NCI-H2196 treated with DMSO at 0.1 percent for 48 hours (cell line): ENCODE measurements at regions not wholly inside any gene's neighbourhood (a gene's known extent, or its start where the extent isn't known, plus 50 kb on each side); places are given as distances from the start of the nearest gene placed in this dataset.
A peak's percentile ranks its signal among the peaks of the same experiment; 100 is the strongest.
"Not testable (repeated sequence)": the region's sequence is repeated elsewhere in the genome, so short reads cannot be mapped to it uniquely, and the experiment has no call there.

Source experiments
- DNase-seq: peaks from one replicate; lab custom pipeline; 2025; ENCODE audit not compliant: unreplicated experiment; lab: John Stamatoyannopoulos, UW

DNA sequence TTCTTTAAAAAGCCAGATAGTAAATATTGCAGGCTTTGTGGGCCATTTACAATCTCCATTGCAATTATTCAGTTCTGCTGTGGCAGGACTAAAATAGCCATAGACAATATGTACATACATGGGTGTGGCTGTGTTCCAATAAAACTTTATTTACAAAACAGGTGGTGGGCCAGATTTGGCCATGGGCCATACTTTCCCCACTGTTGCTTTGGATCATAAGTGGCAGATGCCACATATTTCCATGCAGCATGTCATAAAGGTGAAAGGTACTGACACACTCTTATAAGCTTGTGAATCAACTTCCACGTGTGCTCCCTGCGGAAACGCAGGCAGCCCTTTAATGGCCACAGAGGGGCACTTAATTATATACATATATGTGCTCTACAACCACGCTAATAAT, 244.4 kb upstream of the FOXN3 start:
- DNase-seq = no peak

GRCh38 chr14:89660625-89661233, 243.7 kb upstream of the FOXN3 start:
- DNase-seq = not testable (repeated sequence)

DNA sequence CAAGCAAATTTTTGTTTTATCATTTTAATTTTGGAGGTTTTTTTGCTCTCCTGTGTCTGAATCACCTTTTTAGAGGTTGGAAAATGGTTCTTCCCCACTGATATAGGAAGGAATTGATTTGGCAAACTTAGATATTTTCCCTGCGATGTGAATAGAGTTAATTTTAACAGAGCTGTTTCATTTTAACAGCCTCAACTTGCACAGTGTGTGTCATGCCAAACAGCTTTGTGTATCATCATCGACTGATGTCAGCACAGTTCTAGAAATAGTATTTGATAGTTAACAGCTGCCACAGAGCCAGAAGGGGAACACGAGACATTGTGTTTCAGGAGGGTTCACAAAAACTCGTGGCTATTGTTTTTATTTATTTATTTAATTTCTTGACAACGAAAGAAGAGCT, 243.1 kb upstream of the FOXN3 start:
- DNase-seq = no peak

- no peak for DNase-seq
Observed at GRCh38 chr14:89658977-89659670, 242.1 kb upstream of the FOXN3 start.

DNA sequence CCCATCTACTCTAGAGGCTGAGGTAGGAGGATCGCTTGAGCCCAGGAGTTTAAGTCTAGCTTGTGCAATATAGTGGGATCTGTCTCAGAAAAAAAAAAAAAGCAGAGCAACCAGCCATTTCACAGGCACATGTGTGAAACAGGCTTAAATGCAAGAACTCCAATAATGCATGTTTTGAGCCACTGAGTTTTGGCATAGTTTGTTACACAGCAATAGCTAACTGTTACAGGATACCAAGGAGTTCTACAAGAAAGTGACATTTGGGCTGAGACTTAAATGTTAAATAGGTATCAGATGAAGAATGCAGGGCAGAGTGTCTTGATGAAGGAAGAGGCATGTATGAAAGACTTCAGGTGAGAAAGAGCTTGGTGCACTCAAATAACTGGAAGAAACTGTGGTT, 240.0 kb upstream of the FOXN3 start:
- DNase-seq = no peak

GRCh38 chr14:89654998-89655397, 238.0 kb upstream of the FOXN3 start:
- peak; percentile 25 for DNase-seq

- DNase-seq = no peak
Observed at GRCh38 chr14:89652352-89652751, 235.3 kb upstream of the FOXN3 start.

DNA sequence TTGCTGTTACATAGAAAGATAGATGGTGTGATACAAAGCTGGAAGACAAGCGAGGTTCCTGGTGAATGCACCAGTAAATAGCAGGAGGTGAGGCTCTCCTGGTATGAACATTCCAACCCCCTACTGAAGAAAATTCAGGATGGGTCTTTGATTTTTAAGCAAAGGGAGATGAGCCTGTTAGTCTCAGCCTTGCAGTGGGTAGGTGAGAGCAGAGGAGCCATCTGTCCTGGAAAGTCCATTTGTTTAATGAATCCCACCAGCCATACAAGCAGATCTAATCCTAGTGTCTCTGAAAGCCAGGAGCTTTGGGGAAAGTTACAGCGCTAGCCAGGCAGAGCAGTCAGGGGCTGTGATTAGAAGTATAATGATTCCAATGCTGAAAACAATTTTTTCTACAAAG, 234.8 kb upstream of the FOXN3 start:
- no peak for DNase-seq

DNA sequence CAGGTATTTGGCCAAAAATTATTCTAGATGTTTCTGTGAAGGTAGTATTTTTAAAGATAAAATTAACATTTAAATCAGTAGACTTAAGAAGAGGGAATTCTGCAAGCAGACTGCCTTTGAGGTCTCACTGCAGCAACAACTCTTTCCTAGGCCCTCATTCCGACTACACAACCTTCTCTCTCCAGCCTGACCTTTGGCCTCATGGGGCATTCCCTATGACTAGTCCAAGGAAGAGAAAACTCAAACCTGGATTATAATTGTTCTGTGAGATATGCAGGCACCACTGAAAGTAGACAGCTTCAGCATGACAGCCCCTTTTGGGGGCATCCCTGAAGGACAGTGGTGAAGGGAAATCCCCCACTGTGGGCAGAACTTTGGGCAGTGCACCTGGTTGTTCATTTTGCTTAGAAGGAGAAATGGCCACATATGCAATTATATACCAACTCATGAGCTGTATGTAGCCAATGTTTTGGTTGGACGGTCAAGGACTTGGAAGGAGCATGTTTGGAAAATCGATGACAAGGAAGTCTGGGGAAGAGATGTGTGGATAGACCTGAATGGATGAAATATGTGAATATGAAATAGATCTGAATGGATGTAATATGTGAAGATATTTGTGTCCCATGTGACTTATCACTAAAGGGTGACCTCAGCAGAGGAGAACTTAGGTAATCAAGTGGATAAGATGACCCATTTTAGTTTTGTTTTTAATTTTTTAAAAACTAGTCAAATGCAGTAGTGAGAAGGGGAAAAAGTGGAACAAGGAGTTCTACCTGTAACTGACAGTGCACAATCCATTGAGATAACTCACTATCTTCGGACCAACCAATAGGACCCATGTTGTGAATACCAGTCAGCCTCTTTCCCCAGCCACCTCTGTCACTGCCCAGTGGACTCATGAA, 233.3 kb upstream of the FOXN3 start:
- DNase-seq = no peak

GRCh38 chr14:89649451-89650075, 232.5 kb upstream of the FOXN3 start:
- no peak for DNase-seq

GRCh38 chr14:89648924-89649323, 231.9 kb upstream of the FOXN3 start:
- DNase-seq = no peak

DNA sequence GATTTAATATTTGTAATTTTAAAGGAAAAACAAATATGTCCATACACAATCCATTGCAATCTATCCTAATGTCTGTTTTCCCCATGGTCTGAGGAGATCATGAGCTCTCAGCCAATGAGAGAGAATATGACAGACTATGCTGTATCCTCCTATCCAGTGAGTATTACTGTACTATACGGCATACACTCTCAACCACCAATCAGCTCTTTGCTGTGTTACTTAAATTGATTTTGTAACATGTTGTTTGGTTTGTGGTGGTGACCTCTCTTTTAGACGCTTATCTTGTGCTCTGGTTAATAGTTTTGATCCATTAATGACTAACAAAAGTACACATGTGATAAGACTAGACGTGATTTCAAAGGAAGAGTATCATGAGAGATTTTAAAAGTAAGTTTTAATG, 231.5 kb upstream of the FOXN3 start:
- DNase-seq = no peak

GRCh38 chr14:89646971-89647370, 229.9 kb upstream of the FOXN3 start:
- DNase-seq = no peak

DNA sequence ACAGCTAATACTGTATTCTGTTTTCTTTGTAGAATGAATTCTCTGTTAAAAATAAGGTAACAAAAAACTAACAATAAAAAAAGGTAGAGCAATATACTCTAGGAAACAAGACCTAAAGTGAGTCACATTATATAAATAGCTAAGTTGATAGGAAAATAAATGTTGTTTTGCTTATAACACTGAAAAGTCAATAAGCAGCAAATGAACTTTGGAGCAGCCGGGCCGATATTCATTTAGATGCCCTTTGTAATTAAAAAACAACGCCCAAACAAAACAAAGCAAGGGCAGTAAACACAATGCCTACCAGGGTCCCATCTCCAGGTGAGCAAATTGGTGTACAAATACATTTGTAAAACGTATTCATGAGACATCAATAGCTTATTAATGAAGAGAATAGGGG, 227.6 kb upstream of the FOXN3 start:
- no peak for DNase-seq

DNA sequence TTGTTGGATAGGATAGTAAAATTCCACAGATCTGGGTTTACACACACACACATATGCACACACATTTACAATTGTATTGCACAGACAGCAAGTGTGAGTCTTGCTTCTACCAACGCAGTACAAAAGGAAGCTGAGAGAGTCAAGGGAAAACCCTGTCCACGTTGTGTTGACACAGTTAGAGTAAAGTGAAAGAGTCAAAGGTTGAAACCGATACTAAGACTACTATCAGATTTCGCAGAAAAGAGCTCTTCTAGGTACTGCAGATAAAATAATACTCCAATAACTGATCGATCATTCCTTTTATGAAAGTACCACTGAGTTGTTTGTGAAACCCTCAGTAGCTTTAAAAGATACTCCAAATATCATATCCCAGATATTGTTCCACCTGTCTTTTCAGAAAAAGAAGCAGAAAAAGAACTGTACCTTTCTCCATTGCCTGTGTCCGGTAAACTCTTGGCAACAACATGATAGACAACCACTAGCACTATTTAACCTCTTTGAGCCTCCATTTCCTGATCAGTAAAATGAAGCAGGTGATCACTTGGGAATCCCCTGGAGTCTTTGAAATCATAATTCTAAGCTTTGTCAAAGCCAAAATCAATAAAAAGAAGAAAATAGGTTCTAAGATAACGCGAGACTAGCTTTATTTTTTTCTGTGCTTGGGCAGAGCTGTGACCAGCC, 224.6 kb upstream of the FOXN3 start:
- no peak for DNase-seq

DNA sequence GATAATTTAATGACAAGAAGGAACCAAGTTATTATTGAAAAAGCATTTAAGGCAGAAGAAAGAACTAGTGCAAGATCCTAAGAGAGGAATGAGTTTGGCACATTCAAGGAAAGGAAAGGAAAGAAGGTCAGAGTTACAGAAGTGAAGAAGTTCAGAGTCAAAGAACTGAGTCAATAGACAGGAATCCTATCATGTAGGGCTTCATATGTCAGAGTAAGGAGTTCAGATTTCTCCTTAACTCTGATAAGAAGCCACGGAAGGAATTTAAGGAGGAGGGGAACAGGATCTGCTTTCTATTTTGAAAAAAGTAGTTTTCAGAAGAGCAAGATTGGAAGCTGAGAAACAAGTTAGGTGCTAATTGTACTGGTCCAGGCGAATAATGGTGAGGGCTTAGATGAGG, 223.1 kb upstream of the FOXN3 start:
- no peak for DNase-seq

GRCh38 chr14:89639687-89640086, 222.7 kb upstream of the FOXN3 start:
- DNase-seq = no peak

DNA sequence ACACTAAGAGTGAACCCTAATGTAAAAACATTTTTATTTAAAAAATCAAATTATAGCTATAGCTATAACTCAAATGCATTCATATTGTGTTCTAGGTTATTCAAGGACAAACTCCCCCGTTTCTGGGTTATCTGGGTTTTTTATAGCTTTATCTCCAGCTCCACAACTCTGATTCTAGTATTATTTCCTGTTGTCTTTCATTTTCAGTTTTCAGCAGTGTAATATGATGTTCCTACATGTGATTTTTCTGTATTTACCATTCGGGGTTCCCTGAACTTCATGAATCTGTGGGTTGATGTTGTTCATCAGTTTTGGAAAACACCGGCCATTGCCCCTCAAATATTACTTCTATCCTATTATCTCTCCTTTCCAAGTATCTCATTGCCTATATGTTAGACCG, 221.9 kb upstream of the FOXN3 start:
- no peak for DNase-seq

DNA sequence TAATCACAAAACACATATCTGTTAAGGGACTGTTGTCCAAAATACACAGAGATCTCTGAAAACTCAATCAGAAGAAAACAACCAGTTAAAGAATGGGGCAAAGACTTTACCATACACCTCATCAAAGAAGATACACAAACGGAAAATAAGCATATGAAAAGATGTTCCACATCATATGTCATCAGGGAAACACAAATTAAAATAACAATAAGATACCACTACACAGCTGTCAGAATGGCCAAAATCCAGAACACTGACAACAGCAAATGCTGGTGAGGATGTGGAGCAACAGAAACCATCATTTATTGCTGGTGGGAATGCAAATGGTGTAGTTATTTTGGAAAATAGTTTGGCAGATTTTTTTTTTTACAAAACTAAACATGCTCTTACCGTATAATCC, 220.5 kb upstream of the FOXN3 start:
- DNase-seq = no peak

GRCh38 chr14:89635615-89636014, 218.6 kb upstream of the FOXN3 start:
- DNase-seq = no peak

DNA sequence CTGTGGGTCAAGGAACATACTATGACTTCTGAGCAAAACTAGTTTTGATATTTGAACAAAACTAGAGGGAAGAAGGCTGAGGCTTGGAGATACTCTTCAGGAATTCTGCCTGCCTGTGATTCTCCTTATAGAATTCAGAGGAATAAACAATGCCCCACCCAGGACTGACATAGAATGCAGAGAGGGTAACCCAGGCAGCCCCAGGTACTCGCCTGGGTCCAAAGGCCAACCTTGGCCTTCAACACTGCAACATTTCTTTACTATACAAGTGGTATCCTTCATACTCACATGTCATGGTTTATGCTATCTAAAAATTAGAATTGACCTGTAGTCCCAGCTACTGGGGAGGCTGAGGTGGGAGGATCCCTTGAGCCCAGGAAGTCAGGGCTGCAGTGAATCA, 217.0 kb upstream of the FOXN3 start:
- no peak for DNase-seq
